SK-N-SH (cell line): ENCODE measurements at regions not wholly inside any gene's neighbourhood (a gene's known extent, or its start where the extent isn't known, plus 50 kb on each side); places are given as distances from the start of the nearest gene placed in this dataset.
A peak's percentile ranks its signal among the peaks of the same experiment; 100 is the strongest.

Experiments used
- CTCF ChIA-PET: fragments of 300-600, 350-600 bp; formaldehyde crosslinking; extraction: SDS; loops from one replicate; lab custom pipeline; 2021; lab: Yijun Ruan, JAX
- POLR2A ChIA-PET: fragments of 350-600 bp; sonication (Branson Sonifier 250); formaldehyde crosslinking; extraction: SDS; loops from one replicate; lab custom pipeline; 2020; ENCODE audit warnings: antibody characterized with exemption, inconsistent platforms; lab: Yijun Ruan, JAX
- DNase-seq: peaks from one replicate; pipeline ENCODE4 v3.0.0; 2012
- H2AFZ ChIP-seq: fragments of 200-600 bp; sonication (generic); 2 replicates; pipeline ENCODE4 v1.8.1; 2016; ENCODE audit warnings: antibody characterized with exemption, mild to moderate bottlenecking, low read depth
- H3F3A ChIP-seq: fragments of 200-600 bp; sonication (generic); replicated peaks from 2 replicates; pipeline ENCODE3; 2016; ENCODE audit warnings: antibody characterized with exemption, mild to moderate bottlenecking; ENCODE audit not compliant: insufficient read depth
- H3K27ac ChIP-seq, 2 experiments: fragments of 200-500 bp in 1 of 2; fragments of 200-600 bp in 1 of 2; sonication (Bioruptor generic) in 1 of 2; sonication (generic), shearing (Covaris generic) in 1 of 2; 2 replicates each; pipeline versions ENCODE4 v1.5.1 to v1.6.1; 2014 to 2016; ENCODE audit warnings: low read depth in 2 of 2, inconsistent platforms in 1 of 2, low read length in 1 of 2, mild to moderate bottlenecking in 1 of 2, mixed read lengths in 1 of 2
- H3K27me3 ChIP-seq: fragments of 200-600 bp; sonication (generic), shearing (Covaris generic); 2 replicates; pipeline ENCODE4 v1.6.1; 2016; ENCODE audit warnings: mixed run types; ENCODE audit not compliant: insufficient read depth
- H3K36me3 ChIP-seq, 2 experiments: fragments of 200-500 bp in 1 of 2; fragments of 200-600 bp in 1 of 2; sonication (Bioruptor generic) in 1 of 2; sonication (generic) in 1 of 2; replicated peaks in 1 of 2; 2 replicates each; pipeline versions ENCODE3 to v1.5.1; 2014 to 2016; ENCODE audit warnings: low read length in 1 of 2, mild to moderate bottlenecking in 1 of 2; ENCODE audit not compliant: insufficient read depth in 2 of 2, control insufficient read depth in 1 of 2
- H3K4me1 ChIP-seq, 2 experiments: fragments of 200-500 bp in 1 of 2; fragments of 200-600 bp in 1 of 2; sonication (Bioruptor generic) in 1 of 2; sonication (generic), shearing (Covaris generic) in 1 of 2; 2 replicates each; pipeline versions ENCODE4 v1.5.1 to v1.6.1; 2014 to 2016; ENCODE audit warnings: low read depth in 1 of 2, low read length in 1 of 2, mixed run types in 1 of 2; ENCODE audit not compliant: insufficient read depth in 2 of 2, control insufficient read depth in 1 of 2
- H3K4me2 ChIP-seq: fragments of 200-600 bp; sonication (generic), shearing (Covaris generic); 2 replicates; pipeline ENCODE4 v1.6.1; 2017; ENCODE audit warnings: mixed run types
- H3K4me3 ChIP-seq, 2 experiments: fragments of 200-500 bp in 1 of 2; fragments of 200-600 bp in 1 of 2; sonication (Bioruptor generic) in 1 of 2; sonication (generic), shearing (Covaris generic) in 1 of 2; 2 replicates each; pipeline versions ENCODE4 v1.5.1 to v1.8.1; 2014 to 2016; ENCODE audit warnings: low read depth in 2 of 2, inconsistent platforms in 1 of 2, low read length in 1 of 2, mild to moderate bottlenecking in 1 of 2, mixed read lengths in 1 of 2, moderate library complexity in 1 of 2
- H3K79me2 ChIP-seq: fragments of 200-600 bp; sonication (generic); 2 replicates; pipeline ENCODE4 v1.8.1; 2017; ENCODE audit warnings: mild to moderate bottlenecking; ENCODE audit not compliant: insufficient read depth
- H3K9ac ChIP-seq: fragments of 200-600 bp; sonication (generic); 2 replicates; pipeline ENCODE4 v1.6.1; 2017; ENCODE audit warnings: mixed run types
- H3K9me2 ChIP-seq: fragments of 200-600 bp; sonication (generic); 2 replicates; pipeline ENCODE4 v1.6.1; 2017; ENCODE audit warnings: mixed run types
- H3K9me3 ChIP-seq: fragments of 200-600 bp; sonication (generic); 2 replicates; pipeline ENCODE4 v1.6.1; 2017; ENCODE audit warnings: mixed run types, mild to moderate bottlenecking, moderate library complexity
- H4K20me1 ChIP-seq: fragments of 200-600 bp; sonication (generic); 2 replicates; pipeline ENCODE4 v1.6.1; 2017; ENCODE audit warnings: mild to moderate bottlenecking, mixed run types; ENCODE audit not compliant: insufficient read depth
- CHD2 ChIP-seq: fragments of 150-350 bp; IDR thresholded peaks from 2 replicates; pipeline ENCODE4 v1.6.1; 2018; ENCODE audit warnings: low read length; ENCODE audit not compliant: partially characterized antibody
- ELF1 ChIP-seq: IDR thresholded peaks from 2 replicates; pipeline ENCODE4 v1.4.0; 2012
- EP300 ChIP-seq, 2 experiments: IDR thresholded peaks; 2 replicates each; pipeline versions ENCODE4 v1.4.0 to v1.6.1; 2012; ENCODE audit warnings: borderline replicate concordance in 1 of 2, low read depth in 1 of 2, low read length in 1 of 2
- FOSL2 ChIP-seq: IDR thresholded peaks from 2 replicates; pipeline ENCODE4 v1.4.0; 2012; ENCODE audit warnings: low read depth, mild to moderate bottlenecking, moderate library complexity, borderline replicate concordance
- FOXJ3 ChIP-seq: sonication (generic); formaldehyde crosslinking; IDR thresholded peaks from 2 replicates; pipeline ENCODE4 v1.5.1; 2020; ENCODE audit warnings: mild to moderate bottlenecking, missing genetic modification reagents
- FOXM1 ChIP-seq: IDR thresholded peaks from 2 replicates; pipeline ENCODE4 v1.4.0; 2012; ENCODE audit warnings: low read depth, mild to moderate bottlenecking
- GABPA ChIP-seq: IDR thresholded peaks from 2 replicates; pipeline ENCODE4 v1.4.0; 2012; ENCODE audit warnings: low read depth, mild to moderate bottlenecking
- GATA2 ChIP-seq: sonication (generic); formaldehyde crosslinking; IDR thresholded peaks from 2 replicates; pipeline ENCODE4 v1.5.0; 2020; ENCODE audit warnings: mild to moderate bottlenecking, missing genetic modification reagents
- MEF2A ChIP-seq: IDR thresholded peaks from 2 replicates; pipeline ENCODE4 v1.4.0; 2012; ENCODE audit warnings: low read depth, borderline replicate concordance
- NFIC ChIP-seq: IDR thresholded peaks from 2 replicates; pipeline ENCODE4 v1.4.0; 2012; ENCODE audit warnings: borderline replicate concordance
- NRF1 ChIP-seq: IDR thresholded peaks from 2 replicates; pipeline ENCODE4 v1.6.1; 2012; ENCODE audit warnings: low read depth, mild to moderate bottlenecking, low read length
- RFX5 ChIP-seq: IDR thresholded peaks from 2 replicates; pipeline ENCODE4 v1.6.1; 2012; ENCODE audit warnings: mild to moderate bottlenecking, improper control_type of control experiment, low read length
- RXRA ChIP-seq: IDR thresholded peaks from 2 replicates; pipeline ENCODE4 v1.4.0; 2012; ENCODE audit warnings: low read depth, mild to moderate bottlenecking, borderline replicate concordance
- SIN3A ChIP-seq: IDR thresholded peaks from 2 replicates; pipeline ENCODE4 v1.6.1; 2012; ENCODE audit warnings: low read depth, mild to moderate bottlenecking, low read length, moderate library complexity, borderline replicate concordance
- SMC3 ChIP-seq: IDR thresholded peaks from 2 replicates; pipeline ENCODE4 v1.6.1; 2012; ENCODE audit warnings: low read depth, low read length, improper control_type of control experiment
- TAF1 ChIP-seq: IDR thresholded peaks from 2 replicates; pipeline ENCODE4 v1.6.1; 2012; ENCODE audit warnings: low read depth, mild to moderate bottlenecking, low read length, moderate library complexity, borderline replicate concordance
- TCF12 ChIP-seq: IDR thresholded peaks from 2 replicates; pipeline ENCODE4 v1.4.0; 2012
- WGBS: methylation state at CpG from one replicate; pipeline ENCODE4 v1.1.6; 2017; ENCODE audit warnings: low lambda C conversion rate; 5-methylcytosine and 5-hydroxymethylcytosine counted together
- TF ChIP-seq, protein P1 (sequence below): fragments of 150-350 bp; IDR thresholded peaks from 2 replicates; pipeline ENCODE4 v1.6.1; 2016; ENCODE audit warnings: mild to moderate bottlenecking, low read depth, low read length
- TF ChIP-seq, protein P2 (sequence below): IDR thresholded peaks from 2 replicates; pipeline ENCODE4 v1.4.0; 2012; ENCODE audit warnings: low read depth, borderline replicate concordance
- TF ChIP-seq, protein P3 (sequence below): IDR thresholded peaks from 2 replicates; pipeline ENCODE4 v1.4.0; 2012; ENCODE audit warnings: low read depth, borderline replicate concordance

DNA sequence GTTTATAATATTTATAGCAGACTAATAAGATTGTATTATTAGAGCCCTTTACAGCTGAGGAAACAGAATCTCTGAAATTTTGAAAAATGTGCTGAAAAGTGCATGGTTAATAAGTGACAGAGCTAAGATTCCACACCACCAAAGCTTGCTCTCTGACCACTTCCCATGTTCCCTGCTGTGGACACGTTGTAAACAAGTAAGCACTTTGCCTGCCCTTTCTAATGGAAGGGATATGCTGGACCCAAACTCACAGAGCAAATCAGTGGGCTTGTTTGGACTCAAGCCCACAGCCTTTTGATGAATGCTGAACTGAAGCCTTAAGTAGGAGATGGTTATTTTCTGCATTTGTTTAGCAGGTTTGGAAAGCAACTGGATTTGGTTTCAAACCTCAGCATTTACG lies 214.0 kb upstream of the TMEM72 start:
- TF ChIP-seq CHD2 (no peak), EP300 (IDR thresholded peaks at IDR 0.05; ENCODE audit: borderline replicate concordance in 1 of 2, low read depth in 1 of 2, low read length in 1 of 2) (no peak), NFIC (no peak), SMC3 (no peak), MEF2A (no peak), GATA2 (CRISPR knock-in tag) (no peak), FOXM1 (no peak), FOXJ3 (CRISPR knock-in tag) (no peak), FOSL2 (no peak), TAF1 (no peak), RXRA (no peak), RFX5 (no peak), GABPA (no peak), ELF1 (no peak), TCF12 (no peak), NRF1 (no peak), SIN3A (no peak)
- TF ChIP-seq, protein P1, sequence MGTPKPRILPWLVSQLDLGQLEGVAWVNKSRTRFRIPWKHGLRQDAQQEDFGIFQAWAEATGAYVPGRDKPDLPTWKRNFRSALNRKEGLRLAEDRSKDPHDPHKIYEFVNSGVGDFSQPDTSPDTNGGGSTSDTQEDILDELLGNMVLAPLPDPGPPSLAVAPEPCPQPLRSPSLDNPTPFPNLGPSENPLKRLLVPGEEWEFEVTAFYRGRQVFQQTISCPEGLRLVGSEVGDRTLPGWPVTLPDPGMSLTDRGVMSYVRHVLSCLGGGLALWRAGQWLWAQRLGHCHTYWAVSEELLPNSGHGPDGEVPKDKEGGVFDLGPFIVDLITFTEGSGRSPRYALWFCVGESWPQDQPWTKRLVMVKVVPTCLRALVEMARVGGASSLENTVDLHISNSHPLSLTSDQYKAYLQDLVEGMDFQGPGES, result no peak
- TF ChIP-seq, protein P2, sequence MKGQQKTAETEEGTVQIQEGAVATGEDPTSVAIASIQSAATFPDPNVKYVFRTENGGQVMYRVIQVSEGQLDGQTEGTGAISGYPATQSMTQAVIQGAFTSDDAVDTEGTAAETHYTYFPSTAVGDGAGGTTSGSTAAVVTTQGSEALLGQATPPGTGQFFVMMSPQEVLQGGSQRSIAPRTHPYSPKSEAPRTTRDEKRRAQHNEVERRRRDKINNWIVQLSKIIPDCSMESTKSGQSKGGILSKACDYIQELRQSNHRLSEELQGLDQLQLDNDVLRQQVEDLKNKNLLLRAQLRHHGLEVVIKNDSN, result no peak
- TF ChIP-seq, protein P3, sequence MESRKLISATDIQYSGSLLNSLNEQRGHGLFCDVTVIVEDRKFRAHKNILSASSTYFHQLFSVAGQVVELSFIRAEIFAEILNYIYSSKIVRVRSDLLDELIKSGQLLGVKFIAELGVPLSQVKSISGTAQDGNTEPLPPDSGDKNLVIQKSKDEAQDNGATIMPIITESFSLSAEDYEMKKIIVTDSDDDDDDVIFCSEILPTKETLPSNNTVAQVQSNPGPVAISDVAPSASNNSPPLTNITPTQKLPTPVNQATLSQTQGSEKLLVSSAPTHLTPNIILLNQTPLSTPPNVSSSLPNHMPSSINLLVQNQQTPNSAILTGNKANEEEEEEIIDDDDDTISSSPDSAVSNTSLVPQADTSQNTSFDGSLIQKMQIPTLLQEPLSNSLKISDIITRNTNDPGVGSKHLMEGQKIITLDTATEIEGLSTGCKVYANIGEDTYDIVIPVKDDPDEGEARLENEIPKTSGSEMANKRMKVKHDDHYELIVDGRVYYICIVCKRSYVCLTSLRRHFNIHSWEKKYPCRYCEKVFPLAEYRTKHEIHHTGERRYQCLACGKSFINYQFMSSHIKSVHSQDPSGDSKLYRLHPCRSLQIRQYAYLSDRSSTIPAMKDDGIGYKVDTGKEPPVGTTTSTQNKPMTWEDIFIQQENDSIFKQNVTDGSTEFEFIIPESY, result no peak
- Histone ChIP-seq H3K4me2 (no peak overlapping the region), H3K27ac (peak overlapping the region in 1 of 2 experiments; percentile 34; a peak in 1 of 4 replicates), H2AFZ (no peak overlapping the region), H3K4me3 (no peak overlapping the region), H3K36me3 (no peaks in the 10 kb centered on the region), H3K9me3 (no peaks in the 10 kb centered on the region), H4K20me1 (no peaks in the 10 kb centered on the region), H3K4me1 (no peaks in the 10 kb centered on the region), H3K79me2 (no peaks in the 10 kb centered on the region), H3F3A (no peaks in the 10 kb centered on the region), H3K9me2 (no peaks in the 10 kb centered on the region), H3K9ac (no peak overlapping the region), H3K27me3 (peaks cover 12% of the 10 kb centered on the region; the same call in 1 of the 2 replicates)
- ChIA-PET POLR2A (no interaction called here), CTCF (interaction anchor here (0.8 kb wide), 1 partner anchor 12 kb away, joined by 3 read pairs; no protein-coding TSS in a partner anchor)
- DNase-seq, result no peak
- WGBS, result 6% methylated on average over 2 of the region's 2 CpGs
